GM13977 (cell line): ENCODE measurements at regions not wholly inside any gene's neighbourhood (a gene's known extent, or its start where the extent isn't known, plus 50 kb on each side); places are given as distances from the start of the nearest gene placed in this dataset.
"Not testable (repeated sequence)": the region's sequence is repeated elsewhere in the genome, so short reads cannot be mapped to it uniquely, and the experiment has no call there.

Experiments used
- DNase-seq: peaks from one replicate; pipeline ENCODE4 v3.0.0; 2012; ENCODE audit warnings: low spot score
- in situ Hi-C: fragments of 300-500 bp; cut with MboI; formaldehyde crosslinking; loops from one replicate; pipeline ENCODE4 v1.12.0; 2022; ENCODE audit warnings: low sequenced_read_pairs, low pct_unique_long_range_greater_than_20kb, mixed read lengths, inconsistent platforms; ENCODE audit not compliant: unreplicated experiment
- TF ChIP-seq, protein P1 (sequence below): IDR thresholded peaks from 2 replicates; pipeline ENCODE4 v1.5.1; 2012; ENCODE audit warnings: mild to moderate bottlenecking, control low read depth; ENCODE audit not compliant: insufficient read depth; ENCODE audit errors: extremely low read depth, missing control alignments

DNA sequence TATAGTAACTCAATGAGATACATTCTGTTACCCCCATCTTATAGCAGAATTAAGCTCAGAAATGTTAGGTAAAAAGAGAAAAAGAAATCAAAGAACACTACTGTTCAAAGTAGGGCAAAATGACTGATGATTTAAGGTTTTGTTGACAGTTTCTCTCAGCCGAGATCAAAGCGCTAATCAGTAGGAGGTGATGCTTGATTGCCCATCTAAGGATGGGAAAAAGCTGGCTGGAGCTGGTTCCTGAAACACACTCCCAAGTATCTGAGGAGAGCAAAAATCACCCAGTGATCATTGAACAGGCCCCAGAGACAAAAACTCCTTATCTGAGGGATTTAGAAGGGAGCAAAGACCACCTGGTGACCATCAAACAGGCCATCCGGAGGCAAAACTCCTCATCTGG lies 64.5 kb upstream of the CSF1 start:
- no peak for DNase-seq
- in situ Hi-C loops, result no loop called here
- TF ChIP-seq, protein P1, sequence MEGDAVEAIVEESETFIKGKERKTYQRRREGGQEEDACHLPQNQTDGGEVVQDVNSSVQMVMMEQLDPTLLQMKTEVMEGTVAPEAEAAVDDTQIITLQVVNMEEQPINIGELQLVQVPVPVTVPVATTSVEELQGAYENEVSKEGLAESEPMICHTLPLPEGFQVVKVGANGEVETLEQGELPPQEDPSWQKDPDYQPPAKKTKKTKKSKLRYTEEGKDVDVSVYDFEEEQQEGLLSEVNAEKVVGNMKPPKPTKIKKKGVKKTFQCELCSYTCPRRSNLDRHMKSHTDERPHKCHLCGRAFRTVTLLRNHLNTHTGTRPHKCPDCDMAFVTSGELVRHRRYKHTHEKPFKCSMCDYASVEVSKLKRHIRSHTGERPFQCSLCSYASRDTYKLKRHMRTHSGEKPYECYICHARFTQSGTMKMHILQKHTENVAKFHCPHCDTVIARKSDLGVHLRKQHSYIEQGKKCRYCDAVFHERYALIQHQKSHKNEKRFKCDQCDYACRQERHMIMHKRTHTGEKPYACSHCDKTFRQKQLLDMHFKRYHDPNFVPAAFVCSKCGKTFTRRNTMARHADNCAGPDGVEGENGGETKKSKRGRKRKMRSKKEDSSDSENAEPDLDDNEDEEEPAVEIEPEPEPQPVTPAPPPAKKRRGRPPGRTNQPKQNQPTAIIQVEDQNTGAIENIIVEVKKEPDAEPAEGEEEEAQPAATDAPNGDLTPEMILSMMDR, result no peak

DNA sequence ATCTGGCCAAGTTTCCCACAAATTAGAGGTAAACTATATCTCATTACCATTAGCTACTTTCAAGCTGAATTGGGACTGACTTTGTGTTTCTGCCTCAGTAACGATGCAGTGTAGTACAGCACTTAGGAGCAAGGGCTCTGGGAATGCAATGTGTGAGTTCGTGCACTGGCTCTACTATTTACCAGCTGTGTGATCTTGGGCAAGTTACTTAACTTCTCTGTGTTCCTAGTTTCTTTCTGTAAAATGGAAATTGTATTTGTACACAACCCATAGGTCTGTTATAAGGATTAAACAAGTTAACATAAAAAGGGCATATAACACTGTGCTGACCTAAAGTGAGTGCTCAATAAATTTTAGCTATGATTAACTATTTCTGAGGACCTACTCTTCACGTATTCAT lies 65.0 kb upstream of the CSF1 start:
- TF ChIP-seq, protein P1, result no peak
- no peak for DNase-seq
- in situ Hi-C loops, result no loop called here

DNA sequence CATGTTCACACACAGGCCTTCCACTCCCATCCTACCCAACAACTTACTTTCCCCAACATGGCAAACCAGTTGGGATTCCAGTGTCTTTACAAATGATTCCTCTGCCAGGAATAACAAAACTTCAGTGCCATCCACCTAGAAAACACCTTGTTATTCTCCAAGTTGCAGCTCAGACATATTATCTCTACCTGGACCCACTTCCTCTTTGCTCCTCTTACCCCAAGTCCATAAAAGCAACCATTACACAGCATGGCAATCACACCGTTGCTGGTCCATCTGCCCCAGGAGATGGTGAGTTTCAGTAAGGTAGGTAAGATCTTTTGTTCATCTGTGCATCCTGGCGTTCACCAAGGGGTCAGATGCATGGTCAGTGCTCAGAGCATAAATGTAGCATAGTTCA lies 66.0 kb upstream of the CSF1 start:
- in situ Hi-C loops, result no loop called here
- DNase-seq, result no peak
- TF ChIP-seq, protein P1, result no peak

DNA sequence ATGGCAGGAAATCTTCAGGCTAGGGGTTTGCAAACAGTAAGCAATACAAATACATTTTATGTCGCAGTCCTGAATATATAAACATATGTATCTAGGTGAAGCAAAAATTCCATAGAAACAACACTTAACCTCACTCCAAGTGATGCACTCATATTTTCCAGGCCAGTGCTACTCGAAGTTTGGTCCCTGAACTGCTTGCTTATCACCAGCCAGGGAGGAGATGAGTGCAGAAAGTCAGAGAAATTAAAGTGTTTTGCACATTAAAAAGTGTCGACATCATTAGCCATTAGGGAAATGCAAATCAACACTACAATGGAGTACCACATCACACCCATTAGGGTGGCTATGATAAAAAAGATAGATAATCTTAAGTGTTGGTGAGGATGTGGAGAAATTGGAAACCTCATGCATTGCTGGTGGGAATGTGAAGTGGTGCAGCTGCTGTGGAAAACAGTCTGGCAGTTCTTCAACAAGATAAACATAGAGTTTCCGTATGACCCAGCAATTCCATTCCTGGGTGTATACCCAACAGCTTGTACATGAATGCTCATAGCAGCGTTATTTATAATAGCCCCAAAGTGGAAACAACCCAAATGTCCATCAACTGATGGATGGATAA lies 70.5 kb upstream of the CSF1 start:
- no peak for DNase-seq
- TF ChIP-seq, protein P1, result no peak
- in situ Hi-C loops, result no loop called here

DNA sequence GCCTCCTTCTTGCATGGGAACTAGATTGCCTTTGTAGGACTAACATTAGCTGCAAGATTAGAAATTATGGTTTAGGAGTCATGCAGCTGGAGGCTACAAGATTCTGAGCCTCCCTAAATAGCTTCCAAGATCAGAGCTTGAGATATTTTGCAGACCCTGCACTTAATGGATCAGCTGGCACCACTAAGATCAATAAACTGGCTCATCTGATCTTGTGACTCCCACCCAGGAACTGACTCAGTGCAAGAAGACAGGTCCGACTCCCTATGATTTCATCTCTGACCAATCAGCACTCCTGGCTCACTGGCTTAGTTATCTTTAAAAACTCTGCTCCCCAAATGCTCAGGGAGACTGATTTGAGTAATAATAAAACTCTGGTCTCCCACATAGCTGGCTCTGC lies 71.4 kb upstream of the CSF1 start:
- DNase-seq, in situ Hi-C loops: not testable (repeated sequence)

DNA sequence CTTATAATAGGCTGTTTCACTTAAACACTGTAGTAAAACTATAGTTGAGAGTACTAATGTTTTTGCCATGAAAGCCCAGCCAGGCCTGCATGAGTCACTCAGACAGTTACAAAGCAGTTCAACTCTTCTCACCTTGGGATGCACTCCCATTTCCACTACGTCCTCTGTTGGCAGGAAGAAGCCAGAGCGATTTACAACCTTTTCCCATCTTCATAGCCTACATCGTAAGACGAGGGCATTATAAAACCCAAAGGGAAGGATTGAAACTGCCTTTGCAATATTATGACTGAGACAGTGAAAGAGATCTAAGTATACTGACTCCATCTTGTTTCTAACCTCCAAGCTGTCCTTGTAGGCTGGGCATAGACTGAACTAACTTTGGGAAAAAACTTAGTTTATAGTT lies 71.8 kb upstream of the CSF1 start:
- in situ Hi-C loops, result no loop called here
- no peak for DNase-seq
- TF ChIP-seq, protein P1, result no peak

DNA sequence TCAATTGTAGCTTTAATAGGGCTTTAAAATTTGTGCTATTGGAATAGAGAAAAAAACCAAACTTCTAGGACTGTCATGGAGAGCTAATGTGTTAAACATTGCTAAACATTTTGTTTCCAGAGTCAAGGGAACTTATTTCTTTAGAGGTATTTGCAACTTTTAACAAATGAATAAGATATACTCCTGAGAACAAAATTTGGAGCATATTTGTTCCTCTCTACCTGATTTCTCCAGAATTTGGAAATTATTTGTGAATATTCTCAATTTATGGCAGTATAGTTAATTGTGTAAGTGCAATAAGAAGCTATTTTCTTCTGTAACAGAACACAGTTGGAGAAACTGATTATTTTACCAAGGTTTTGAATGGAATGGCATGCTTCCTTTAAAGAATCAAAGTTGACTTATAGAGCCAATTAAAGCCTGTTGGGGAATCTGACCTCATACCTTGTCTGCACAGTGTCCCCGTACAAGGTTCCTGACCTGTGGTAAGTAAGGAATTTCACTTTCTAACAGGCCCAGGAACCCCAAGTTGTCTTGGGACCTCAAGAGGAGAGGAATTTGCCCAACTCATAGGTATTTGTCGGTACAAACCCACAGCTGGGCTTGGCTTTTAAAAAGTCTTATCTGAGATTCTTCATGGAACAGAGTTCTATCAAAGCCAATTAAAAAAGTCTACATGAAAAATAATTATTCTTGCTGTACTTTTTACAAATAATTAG lies 72.6 kb upstream of the CSF1 start:
- in situ Hi-C loops, result no loop called here
- TF ChIP-seq, protein P1, result no peak
- no peak for DNase-seq

DNA sequence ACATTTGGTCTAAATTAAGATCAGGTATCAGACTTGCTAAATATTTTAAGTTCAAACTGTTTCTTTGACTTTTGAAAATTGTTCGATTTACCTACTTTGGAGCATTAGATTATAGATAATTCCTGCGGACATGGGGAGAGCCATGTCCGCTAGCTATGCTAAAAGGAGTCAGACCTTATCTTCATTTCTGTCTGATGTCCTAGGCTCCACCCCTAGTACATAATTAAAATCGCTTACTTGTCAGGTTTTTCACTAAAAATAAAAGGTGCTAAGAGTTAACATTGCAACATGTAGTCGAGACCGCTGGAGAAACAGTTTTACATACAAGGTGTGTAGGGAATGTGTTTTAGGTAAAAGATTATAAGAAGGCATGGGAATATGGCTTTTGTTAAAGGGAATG lies 71.9 kb upstream of the EPS8L3 start:
- DNase-seq, in situ Hi-C loops: not testable (repeated sequence)
